OCI-LY3 (cell line): ENCODE measurements at regions not wholly inside any gene's neighbourhood (a gene's known extent, or its start where the extent isn't known, plus 50 kb on each side); places are given as distances from the start of the nearest gene placed in this dataset.

Experiments used
- EZH2phosphoT487 ChIP-seq: fragments of 200-600 bp; shearing (Covaris generic); IDR thresholded peaks from 2 replicates; pipeline ENCODE4 v1.6.1; 2018; ENCODE audit warnings: antibody characterized with exemption, mixed run types, low read depth
- TF ChIP-seq, protein P1 (sequence below): fragments of 200-600, 300-600 bp; sonication (generic); IDR thresholded peaks from 2 replicates; pipeline ENCODE4 v1.5.1; 2014; ENCODE audit warnings: antibody characterized with exemption, low read length, low read depth

DNA sequence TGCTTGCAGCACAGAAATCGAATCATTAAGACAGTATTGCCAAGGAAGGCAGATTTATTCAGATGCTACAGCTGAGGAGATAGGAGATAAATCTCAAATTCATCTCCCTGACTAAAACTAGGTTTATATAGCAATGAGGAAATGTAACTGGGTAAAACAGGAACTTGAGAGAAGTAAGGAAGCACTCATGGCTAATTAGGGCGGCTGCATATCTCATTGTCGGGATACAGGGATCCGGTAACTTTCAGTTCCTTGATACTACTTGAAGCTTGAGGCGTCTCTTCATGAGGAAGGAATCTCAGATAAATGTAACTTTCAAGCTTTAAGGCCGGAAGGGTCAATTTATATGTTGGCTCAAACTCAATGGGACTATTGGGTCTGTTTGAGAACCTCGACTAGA lies 129.2 kb upstream of the WDR1 start:
- TF ChIP-seq, protein P1, sequence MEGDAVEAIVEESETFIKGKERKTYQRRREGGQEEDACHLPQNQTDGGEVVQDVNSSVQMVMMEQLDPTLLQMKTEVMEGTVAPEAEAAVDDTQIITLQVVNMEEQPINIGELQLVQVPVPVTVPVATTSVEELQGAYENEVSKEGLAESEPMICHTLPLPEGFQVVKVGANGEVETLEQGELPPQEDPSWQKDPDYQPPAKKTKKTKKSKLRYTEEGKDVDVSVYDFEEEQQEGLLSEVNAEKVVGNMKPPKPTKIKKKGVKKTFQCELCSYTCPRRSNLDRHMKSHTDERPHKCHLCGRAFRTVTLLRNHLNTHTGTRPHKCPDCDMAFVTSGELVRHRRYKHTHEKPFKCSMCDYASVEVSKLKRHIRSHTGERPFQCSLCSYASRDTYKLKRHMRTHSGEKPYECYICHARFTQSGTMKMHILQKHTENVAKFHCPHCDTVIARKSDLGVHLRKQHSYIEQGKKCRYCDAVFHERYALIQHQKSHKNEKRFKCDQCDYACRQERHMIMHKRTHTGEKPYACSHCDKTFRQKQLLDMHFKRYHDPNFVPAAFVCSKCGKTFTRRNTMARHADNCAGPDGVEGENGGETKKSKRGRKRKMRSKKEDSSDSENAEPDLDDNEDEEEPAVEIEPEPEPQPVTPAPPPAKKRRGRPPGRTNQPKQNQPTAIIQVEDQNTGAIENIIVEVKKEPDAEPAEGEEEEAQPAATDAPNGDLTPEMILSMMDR: no peak
- no peak for TF ChIP-seq EZH2phosphoT487
